CD4-positive, alpha-beta memory T cell (primary cell): ENCODE measurements at regions not wholly inside any gene's neighbourhood (a gene's known extent, or its start where the extent isn't known, plus 50 kb on each side); places are given as distances from the start of the nearest gene placed in this dataset.

Experiments used
- CTCF ChIA-PET: fragments of 350-600 bp; sonication (Branson Sonifier 250); formaldehyde crosslinking; loops from one replicate; lab custom pipeline; 2021; ENCODE audit warnings: inconsistent platforms; ENCODE audit not compliant: partially characterized antibody; lab: Charles Lee
- POLR2A ChIA-PET: fragments of 350-600 bp; sonication (Branson Sonifier 250); formaldehyde crosslinking; loops from one replicate; lab custom pipeline; 2021; ENCODE audit not compliant: partially characterized antibody; lab: Charles Lee
- DNase-seq, 5 donors: peaks; one replicate each; pipeline versions ENCODE4 v3.0.0 to v3.0.0-alpha.2; 2020 to 2022; ENCODE audit warnings: mixed read lengths in 1 of 5
- H3K27ac ChIP-seq: one replicate; pipeline ENCODE4 v1.7.0; 2013; ENCODE audit warnings: low read depth, low read length
- H3K27me3 ChIP-seq: 2 replicates; pipeline ENCODE4 v1.7.0; 2013; ENCODE audit warnings: mild to moderate bottlenecking, low read length, moderate library complexity; ENCODE audit not compliant: insufficient read depth
- H3K36me3 ChIP-seq: 2 replicates; pipeline ENCODE4 v1.7.0; 2013; ENCODE audit warnings: mild to moderate bottlenecking, low read length, moderate library complexity; ENCODE audit not compliant: insufficient read depth
- H3K4me1 ChIP-seq: 2 replicates; pipeline ENCODE4 v1.7.0; 2013; ENCODE audit warnings: mild to moderate bottlenecking, low read length, moderate library complexity; ENCODE audit not compliant: insufficient read depth
- H3K4me3 ChIP-seq, 2 donors: one replicate each; pipeline ENCODE4 v1.7.0; 2013; ENCODE audit warnings: low read length in 2 of 2, mild to moderate bottlenecking in 1 of 2
- H3K9me3 ChIP-seq, 2 donors: one replicate each; pipeline ENCODE4 v1.7.0; 2013; ENCODE audit warnings: low read length in 2 of 2, control low read depth in 1 of 2; ENCODE audit not compliant: control insufficient read depth in 1 of 2
- H3K27ac Mint-ChIP-seq, 7 donors: one replicate each; pipeline ENCODE4 v1.8.0; 2020 to 2021; ENCODE audit warnings: mixed read lengths in 7 of 7, mild to moderate bottlenecking in 6 of 7, inconsistent platforms in 3 of 7, moderate library complexity in 3 of 7
- H3K27me3 Mint-ChIP-seq, 2 donors: one replicate each; pipeline ENCODE4 v1.8.0; 2020 to 2021; ENCODE audit warnings: mixed read lengths in 2 of 2
- H3K36me3 Mint-ChIP-seq, 2 donors: one replicate each; pipeline ENCODE4 v1.8.0; 2020 to 2021; ENCODE audit warnings: mixed read lengths in 2 of 2, inconsistent platforms in 1 of 2, mild to moderate bottlenecking in 1 of 2
- H3K4me1 Mint-ChIP-seq, 4 donors: one replicate each; pipeline ENCODE4 v1.8.0; 2020 to 2021; ENCODE audit warnings: mixed read lengths in 4 of 4, mild to moderate bottlenecking in 1 of 4
- H3K4me3 Mint-ChIP-seq, 8 donors: one replicate each; pipeline ENCODE4 v1.8.0; 2020 to 2021; ENCODE audit warnings: mixed read lengths in 8 of 8, mild to moderate bottlenecking in 7 of 8, moderate library complexity in 6 of 8, inconsistent platforms in 3 of 8
- H3K9me3 Mint-ChIP-seq, 8 donors: one replicate each; pipeline ENCODE4 v1.8.0; 2020 to 2021; ENCODE audit warnings: mixed read lengths in 8 of 8, mild to moderate bottlenecking in 5 of 8, inconsistent platforms in 3 of 8, moderate library complexity in 1 of 8
- intact Hi-C: fragments of 100-400 bp; cut with micrococcal nuclease; formaldehyde crosslinking; loops from one replicate; pipeline ENCODE4 v1.15.1; 2023

- no peaks in the 10 kb centered on the region for H3K9me3 Mint-ChIP-seq
- ChIA-PET POLR2A (interaction anchor here (0.6 kb wide), 1 partner anchor 27 kb away, joined by 3 read pairs; no protein-coding TSS in a partner anchor), CTCF (interaction anchor here (0.7 kb wide), 1 partner anchor 708 kb away, joined by 3 read pairs; no protein-coding TSS in a partner anchor)
- no peak for DNase-seq
- Histone ChIP-seq H3K36me3 (no peaks in the 10 kb centered on the region), H3K4me3 (no peak overlapping the region), H3K4me1 (no peaks in the 10 kb centered on the region), H3K27me3 (no peaks in the 10 kb centered on the region), H3K27ac (no peak overlapping the region), H3K9me3 (no peaks in the 10 kb centered on the region)
- H3K4me3 Mint-ChIP-seq = no peak overlapping the region
- H3K36me3 Mint-ChIP-seq = peaks cover 28 to 38% of the 10 kb centered on the region in 2 donors
- H3K27ac Mint-ChIP-seq = peak overlapping the region in 4 of 7 donors; percentile 9 to 64 (median 52)
- intact Hi-C loops = loop anchor here (5.0 kb wide), 1 partner anchor 35 kb away; no protein-coding TSS in a partner anchor
- H3K27me3 Mint-ChIP-seq = no peaks in the 10 kb centered on the region
- H3K4me1 Mint-ChIP-seq = peaks cover 4 to 12% (median 6%) of the 10 kb centered on the region in 4 donors
Observed at GRCh38 chr21:36207577-36208320, 51.1 kb downstream of the DOP1B start.

- CTCF ChIA-PET = interaction anchor here (1.4 to 6.0 kb wide), 5 partner anchors 17 to 69 kb away, joined by 4 to 77 read pairs (median 15); partner anchors contain the start of gene CBR3
- peaks cover 4 to 9% (median 6%) of the 10 kb centered on the region in 4 donors for H3K4me1 Mint-ChIP-seq
- DNase-seq = no peak
- peak overlapping the region in 1 of 8 donors; percentile 11 for H3K4me3 Mint-ChIP-seq
- H3K9me3 Mint-ChIP-seq = no peaks in the 10 kb centered on the region
- H3K27ac Mint-ChIP-seq = peak overlapping the region in 2 of 7 donors; percentile 22 to 64
- intact Hi-C loops = loop anchor here (1.0 to 5.0 kb wide), 3 partner anchors 36 to 67 kb away; no protein-coding TSS in a partner anchor
- no peaks in the 10 kb centered on the region for H3K4me1 ChIP-seq
- POLR2A ChIA-PET = interaction anchor here (1.8 kb wide), 1 partner anchor 67 kb away, joined by 7 read pairs; no protein-coding TSS in a partner anchor
- no peaks in the 10 kb centered on the region for H3K27me3 ChIP-seq
- peaks cover 25 to 31% of the 10 kb centered on the region in 2 donors for H3K36me3 Mint-ChIP-seq
- H3K27me3 Mint-ChIP-seq = no peaks in the 10 kb centered on the region
- H3K9me3 ChIP-seq = no peaks in the 10 kb centered on the region
- no peaks in the 10 kb centered on the region for H3K36me3 ChIP-seq
- H3K4me3 ChIP-seq = no peak overlapping the region
- H3K27ac ChIP-seq = no peak overlapping the region
Observed at GRCh38 chr21:36208326-36209013, 51.8 kb downstream of the DOP1B start.

- DNase-seq = peak; percentile 46 to 53 (median 49)
- Mint-ChIP-seq H3K4me3 (no peak overlapping the region), H3K27me3 (no peaks in the 10 kb centered on the region), H3K36me3 (peaks cover 31 to 34% of the 10 kb centered on the region in 2 donors), H3K4me1 (peaks cover 3 to 8% (median 5%) of the 10 kb centered on the region in 4 donors), H3K9me3 (no peaks in the 10 kb centered on the region), H3K27ac (peak overlapping the region in 3 of 7 donors; percentile 2 to 22 (median 10))
- ChIA-PET CTCF (interaction anchor here (0.9 to 6.0 kb wide), 15 partner anchors 10 to 157 kb away, joined by 3 to 77 read pairs (median 6); partner anchors contain the start of gene CBR3), POLR2A (interaction anchor here (0.6 to 2.1 kb wide), 4 partner anchors 34 to 110 kb away, joined by 3 to 10 read pairs (median 5); partner anchors contain the start of gene MORC3)
- no peaks in the 10 kb centered on the region for H3K4me1 ChIP-seq
- no peaks in the 10 kb centered on the region for H3K27me3 ChIP-seq
- intact Hi-C loops = loop anchor here (1.0 to 5.0 kb wide), 3 partner anchors 37 to 68 kb away; no protein-coding TSS in a partner anchor
- no peak overlapping the region for H3K4me3 ChIP-seq
- no peak overlapping the region for H3K27ac ChIP-seq
- H3K9me3 ChIP-seq = no peaks in the 10 kb centered on the region
- H3K36me3 ChIP-seq = peaks cover 8% of the 10 kb centered on the region
Observed at GRCh38 chr21:36209626-36210171, 53.1 kb downstream of the DOP1B start.

- no peaks in the 10 kb centered on the region for H3K27me3 ChIP-seq
- intact Hi-C loops = no loop called here
- POLR2A ChIA-PET = interaction anchor here (2.1 kb wide), 1 partner anchor 109 kb away, joined by 10 read pairs; the partner anchor contains the start of gene MORC3
- H3K27ac Mint-ChIP-seq = peak overlapping the region in 4 of 7 donors; percentile 17 to 73 (median 34)
- no peaks in the 10 kb centered on the region for H3K4me1 ChIP-seq
- H3K9me3 Mint-ChIP-seq = no peaks in the 10 kb centered on the region
- DNase-seq = no peak
- no peaks in the 10 kb centered on the region for H3K27me3 Mint-ChIP-seq
- no peak overlapping the region for H3K4me3 ChIP-seq
- H3K27ac ChIP-seq = no peak overlapping the region
- H3K4me1 Mint-ChIP-seq = peaks cover 3 to 8% (median 5%) of the 10 kb centered on the region in 4 donors
- H3K36me3 ChIP-seq = peaks cover 13% of the 10 kb centered on the region
- CTCF ChIA-PET = interaction anchor here (1.0 to 6.0 kb wide), 12 partner anchors 12 to 98 kb away, joined by 3 to 77 read pairs (median 6); partner anchors contain the start of gene CBR3
- H3K36me3 Mint-ChIP-seq = peaks cover 31% of the 10 kb centered on the region in 2 donors
- H3K9me3 ChIP-seq = no peaks in the 10 kb centered on the region
- H3K4me3 Mint-ChIP-seq = no peak overlapping the region
Observed at GRCh38 chr21:36210779-36211659, 54.4 kb downstream of the DOP1B start.

GRCh38 chr21:36211660-36212512, 55.3 kb downstream of the DOP1B start:
- Histone ChIP-seq H3K4me3 (no peak overlapping the region), H3K36me3 (peaks cover 13% of the 10 kb centered on the region), H3K27me3 (no peaks in the 10 kb centered on the region), H3K4me1 (no peaks in the 10 kb centered on the region), H3K9me3 (no peaks in the 10 kb centered on the region), H3K27ac (no peak overlapping the region)
- no peaks in the 10 kb centered on the region for H3K27me3 Mint-ChIP-seq
- H3K9me3 Mint-ChIP-seq = no peaks in the 10 kb centered on the region
- ChIA-PET CTCF (interaction anchor here (1.0 to 6.0 kb wide), 5 partner anchors 11 to 120 kb away, joined by 3 to 77 read pairs (median 3); partner anchors contain the start of gene CBR3), POLR2A (interaction anchor here (1.5 to 2.1 kb wide), 2 partner anchors 10 to 108 kb away, joined by 5 to 10 read pairs; partner anchors contain the start of gene MORC3)
- peaks cover 3 to 8% (median 4%) of the 10 kb centered on the region in 4 donors for H3K4me1 Mint-ChIP-seq
- no peak for DNase-seq
- H3K36me3 Mint-ChIP-seq = peaks cover 31 to 33% of the 10 kb centered on the region in 2 donors
- intact Hi-C loops = no loop called here
- H3K27ac Mint-ChIP-seq = peak overlapping the region in 2 of 7 donors; percentile 18 to 25
- no peak overlapping the region for H3K4me3 Mint-ChIP-seq
